Fibroblast of skin of left biceps (primary cell): ENCODE measurements at regions not wholly inside any gene's neighbourhood (a gene's known extent, or its start where the extent isn't known, plus 50 kb on each side); places are given as distances from the start of the nearest gene placed in this dataset.

Experiments used
- DNase-seq, 2 experiments: peaks; one replicate each; pipeline ENCODE4 v3.0.0-alpha.2; 2013; ENCODE audit warnings: low read depth in 2 of 2

DNA sequence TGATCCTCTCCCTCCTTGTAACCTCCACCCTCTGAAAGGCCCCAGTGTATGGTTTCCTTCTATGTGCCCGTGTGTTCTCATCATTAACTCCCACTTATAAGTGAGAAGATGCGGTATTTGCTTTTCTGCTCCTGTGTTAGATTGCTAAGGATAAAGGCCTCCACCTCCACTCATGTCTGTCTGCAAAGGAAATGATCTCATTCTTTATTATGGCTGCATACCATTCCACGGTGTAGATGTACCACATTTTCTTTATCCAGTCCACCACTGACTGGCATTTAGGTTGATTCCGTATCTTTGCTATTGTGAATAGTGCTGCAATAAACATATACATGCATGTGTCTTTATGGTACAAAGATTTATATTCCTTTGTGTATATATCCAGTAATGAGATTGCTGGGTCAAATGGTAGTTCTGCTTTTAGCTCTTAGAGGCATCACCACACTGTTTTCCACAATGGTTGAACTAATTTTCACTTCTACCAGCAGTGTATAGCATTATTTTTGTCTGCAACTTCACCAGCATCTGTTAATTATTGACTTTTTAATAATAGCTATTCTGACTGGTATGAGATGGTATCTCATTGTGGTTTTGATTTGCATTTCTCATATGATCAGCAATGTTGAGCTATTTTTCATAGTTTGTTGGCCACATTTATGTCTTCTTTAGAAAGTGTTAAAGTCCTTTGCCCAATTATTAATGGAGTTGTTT is 1030.9 kb downstream of the FSTL5 start:
- no peak for DNase-seq

DNA sequence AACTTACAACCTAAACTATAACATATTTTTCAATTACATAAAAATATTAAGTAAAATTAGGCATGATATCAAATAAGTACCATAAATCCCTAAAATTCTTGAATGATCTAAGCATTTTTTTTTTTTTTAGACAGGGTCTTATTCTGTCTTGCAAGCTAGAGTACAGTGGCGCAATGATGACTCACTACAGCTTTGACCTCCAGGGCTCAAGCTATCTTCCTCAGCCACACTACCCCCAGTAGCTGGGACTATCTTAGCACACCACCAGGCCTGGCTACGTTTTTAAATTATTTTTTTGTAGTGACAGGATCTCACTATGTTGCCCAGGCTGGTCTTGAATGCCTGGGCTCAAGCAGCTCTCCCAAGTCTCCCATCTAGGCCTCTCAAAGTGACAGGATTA is 1042.3 kb downstream of the FSTL5 start:
- no peak for DNase-seq

DNA sequence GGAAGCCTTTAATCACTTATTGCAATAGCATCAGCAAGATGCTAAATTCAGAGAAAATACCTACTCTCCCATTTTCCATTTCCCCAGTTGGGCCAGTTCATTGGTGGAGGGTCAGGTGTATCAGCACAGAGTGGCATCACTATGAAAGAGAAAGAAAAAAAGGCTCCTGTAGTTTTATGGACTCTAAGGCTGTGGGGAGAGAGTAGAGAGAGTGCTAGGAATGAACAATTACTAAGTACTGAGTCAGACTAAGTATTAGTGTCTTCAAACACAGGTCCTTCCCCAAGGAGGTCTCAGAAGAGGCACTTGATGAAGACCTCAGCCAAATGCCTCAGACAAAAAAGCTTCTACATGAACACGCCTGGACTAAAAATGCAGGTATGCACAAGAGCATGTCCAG is 1061.9 kb downstream of the FSTL5 start:
- DNase-seq = no peak

DNA sequence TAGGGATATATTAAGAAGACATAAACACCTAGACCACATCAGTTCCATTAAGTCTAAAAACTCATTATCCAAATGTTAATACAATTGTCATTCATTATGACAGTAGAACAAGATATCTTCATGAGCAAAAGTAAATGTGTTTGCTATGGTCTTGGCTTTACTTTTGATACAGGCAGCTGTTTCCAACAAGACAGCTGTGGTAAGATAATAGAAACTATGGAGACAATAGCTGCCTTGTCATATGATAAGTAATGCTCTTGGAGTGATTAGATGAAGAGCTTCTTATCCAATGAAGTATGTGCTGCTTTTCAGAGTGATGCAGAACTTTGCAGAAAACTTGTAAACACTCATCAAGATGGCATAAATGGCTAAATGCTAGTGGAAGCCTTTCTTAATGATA is 1066.0 kb downstream of the FSTL5 start:
- DNase-seq = no peak

DNA sequence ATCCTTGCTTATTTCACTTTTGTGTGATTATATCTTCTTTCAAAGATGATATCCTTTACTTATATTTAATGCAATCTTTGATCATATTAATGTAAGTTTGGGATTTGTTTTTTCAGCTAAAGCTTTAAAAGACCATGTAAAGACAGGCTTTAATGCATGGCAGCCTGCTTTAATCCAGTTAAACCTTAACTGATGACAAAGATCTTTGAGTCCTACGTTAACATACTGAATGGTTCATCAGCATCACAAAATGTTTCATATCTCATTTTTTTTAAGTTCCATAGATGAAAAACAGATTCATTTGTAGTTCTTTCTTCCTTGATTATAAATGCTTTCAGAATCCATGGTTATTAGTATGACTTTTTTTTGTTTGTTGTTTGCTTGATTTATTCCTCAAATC is 1102.8 kb downstream of the FSTL5 start:
- no peak for DNase-seq
